ENCODE measurements at regions not wholly inside any gene's neighbourhood (a gene's known extent, or its start where the extent isn't known, plus 50 kb on each side); places are given as distances from the start of the nearest gene placed in this dataset.

- TF ChIP-seq ERG (CRISPR knock-in tag; IDR thresholded peaks at IDR 0.05) (no peak), FOXJ3 (CRISPR knock-in tag; IDR thresholded peaks at IDR 0.05; ENCODE audit: borderline replicate concordance) (no peak), ZNF423 (CRISPR knock-in tag; IDR thresholded peaks at IDR 0.05) (no peak)
These were observed 164.3 kb upstream of the ATP1B1 start (continued) for GRCh38 chr1:168942165-168942564.

GRCh38 chr1:168945870-168946269, 160.6 kb upstream of the ATP1B1 start:
- DNase-seq (ENCODE audit: low spot score) (no peak), ATAC-seq (no peak)
- TF ChIP-seq FOXJ3 (CRISPR knock-in tag; IDR thresholded peaks at IDR 0.05; ENCODE audit: borderline replicate concordance) = no peak
- no peak for TF ChIP-seq HMGA2 (CRISPR knock-in tag; IDR thresholded peaks at IDR 0.05)
- TF ChIP-seq ZNF219 (CRISPR knock-in tag; IDR thresholded peaks at IDR 0.05; ENCODE audit: borderline replicate concordance) = no peak
- TF ChIP-seq FOXP1 (CRISPR knock-in tag; IDR thresholded peaks at IDR 0.05; ENCODE audit: borderline replicate concordance) = no peak
- no peak for TF ChIP-seq MYBL2 (CRISPR knock-in tag; IDR thresholded peaks at IDR 0.05)
- no peak for TF ChIP-seq IRF1 (CRISPR knock-in tag; IDR thresholded peaks at IDR 0.05)
- no peak for TF ChIP-seq GABPB1 (CRISPR knock-in tag; IDR thresholded peaks at IDR 0.05)
- TF ChIP-seq TEAD1 (CRISPR knock-in tag; IDR thresholded peaks at IDR 0.05) = no peak
- no peak for TF ChIP-seq E2F4 (CRISPR knock-in tag; IDR thresholded peaks at IDR 0.05; ENCODE audit: borderline replicate concordance, low read depth)
- TF ChIP-seq FOXK1 (CRISPR knock-in tag; IDR thresholded peaks at IDR 0.05) = no peak
- TF ChIP-seq PRDM15 (CRISPR knock-in tag; IDR thresholded peaks at IDR 0.05) = no peak
- TF ChIP-seq MXD4 (CRISPR knock-in tag; IDR thresholded peaks at IDR 0.05; ENCODE audit: borderline replicate concordance) = no peak
- TF ChIP-seq IRF2 (CRISPR knock-in tag; IDR thresholded peaks at IDR 0.05; ENCODE audit: borderline replicate concordance, low read depth) = no peak
- TF ChIP-seq HMGXB4 (CRISPR knock-in tag; IDR thresholded peaks at IDR 0.05) = no peak
- no peak for TF ChIP-seq E2F5 (CRISPR knock-in tag; IDR thresholded peaks at IDR 0.05)
- TF ChIP-seq TEAD4 (CRISPR knock-in tag; IDR thresholded peaks at IDR 0.05) = no peak
- no peak for TF ChIP-seq E2F1 (CRISPR knock-in tag; IDR thresholded peaks at IDR 0.05)
- H3K27ac Mint-ChIP-seq = no peak overlapping the region
- H3K4me3 Mint-ChIP-seq = no peak overlapping the region
- H3K4me1 Mint-ChIP-seq = peaks cover 10% of the 10 kb centered on the region
- no peaks in the 10 kb centered on the region for H3K36me3 Mint-ChIP-seq
- ChIA-PET POLR2A (no interaction called here), CTCF (no interaction called here)
- H3K27me3 Mint-ChIP-seq (ENCODE audit: low read depth) = no peaks in the 10 kb centered on the region
- H3K9me3 Mint-ChIP-seq = peaks cover 3% of the 10 kb centered on the region; the same call in 1 of the 2 replicates
